SK-N-SH (cell line): ENCODE measurements at regions not wholly inside any gene's neighbourhood (a gene's known extent, or its start where the extent isn't known, plus 50 kb on each side); places are given as distances from the start of the nearest gene placed in this dataset.

Source experiments
- CTCF ChIA-PET: fragments of 300-600, 350-600 bp; formaldehyde crosslinking; extraction: SDS; loops from one replicate; lab custom pipeline; 2021; lab: Yijun Ruan, JAX
- POLR2A ChIA-PET: fragments of 350-600 bp; sonication (Branson Sonifier 250); formaldehyde crosslinking; extraction: SDS; loops from one replicate; lab custom pipeline; 2020; ENCODE audit warnings: antibody characterized with exemption, inconsistent platforms; lab: Yijun Ruan, JAX
- DNase-seq: peaks from one replicate; pipeline ENCODE4 v3.0.0; 2012
- H2AFZ ChIP-seq: fragments of 200-600 bp; sonication (generic); 2 replicates; pipeline ENCODE4 v1.8.1; 2016; ENCODE audit warnings: antibody characterized with exemption, mild to moderate bottlenecking, low read depth
- H3F3A ChIP-seq: fragments of 200-600 bp; sonication (generic); replicated peaks from 2 replicates; pipeline ENCODE3; 2016; ENCODE audit warnings: antibody characterized with exemption, mild to moderate bottlenecking; ENCODE audit not compliant: insufficient read depth
- H3K27ac ChIP-seq, 2 experiments: fragments of 200-500 bp in 1 of 2; fragments of 200-600 bp in 1 of 2; sonication (Bioruptor generic) in 1 of 2; sonication (generic), shearing (Covaris generic) in 1 of 2; 2 replicates each; pipeline versions ENCODE4 v1.5.1 to v1.6.1; 2014 to 2016; ENCODE audit warnings: low read depth in 2 of 2, inconsistent platforms in 1 of 2, low read length in 1 of 2, mild to moderate bottlenecking in 1 of 2, mixed read lengths in 1 of 2
- H3K27me3 ChIP-seq: fragments of 200-600 bp; sonication (generic), shearing (Covaris generic); 2 replicates; pipeline ENCODE4 v1.6.1; 2016; ENCODE audit warnings: mixed run types; ENCODE audit not compliant: insufficient read depth
- H3K36me3 ChIP-seq, 2 experiments: fragments of 200-500 bp in 1 of 2; fragments of 200-600 bp in 1 of 2; sonication (Bioruptor generic) in 1 of 2; sonication (generic) in 1 of 2; replicated peaks in 1 of 2; 2 replicates each; pipeline versions ENCODE3 to v1.5.1; 2014 to 2016; ENCODE audit warnings: low read length in 1 of 2, mild to moderate bottlenecking in 1 of 2; ENCODE audit not compliant: insufficient read depth in 2 of 2, control insufficient read depth in 1 of 2
- H3K4me1 ChIP-seq, 2 experiments: fragments of 200-500 bp in 1 of 2; fragments of 200-600 bp in 1 of 2; sonication (Bioruptor generic) in 1 of 2; sonication (generic), shearing (Covaris generic) in 1 of 2; 2 replicates each; pipeline versions ENCODE4 v1.5.1 to v1.6.1; 2014 to 2016; ENCODE audit warnings: low read depth in 1 of 2, low read length in 1 of 2, mixed run types in 1 of 2; ENCODE audit not compliant: insufficient read depth in 2 of 2, control insufficient read depth in 1 of 2
- H3K4me2 ChIP-seq: fragments of 200-600 bp; sonication (generic), shearing (Covaris generic); 2 replicates; pipeline ENCODE4 v1.6.1; 2017; ENCODE audit warnings: mixed run types
- H3K4me3 ChIP-seq, 2 experiments: fragments of 200-500 bp in 1 of 2; fragments of 200-600 bp in 1 of 2; sonication (Bioruptor generic) in 1 of 2; sonication (generic), shearing (Covaris generic) in 1 of 2; 2 replicates each; pipeline versions ENCODE4 v1.5.1 to v1.8.1; 2014 to 2016; ENCODE audit warnings: low read depth in 2 of 2, inconsistent platforms in 1 of 2, low read length in 1 of 2, mild to moderate bottlenecking in 1 of 2, mixed read lengths in 1 of 2, moderate library complexity in 1 of 2
- H3K79me2 ChIP-seq: fragments of 200-600 bp; sonication (generic); 2 replicates; pipeline ENCODE4 v1.8.1; 2017; ENCODE audit warnings: mild to moderate bottlenecking; ENCODE audit not compliant: insufficient read depth
- H3K9ac ChIP-seq: fragments of 200-600 bp; sonication (generic); 2 replicates; pipeline ENCODE4 v1.6.1; 2017; ENCODE audit warnings: mixed run types
- H3K9me2 ChIP-seq: fragments of 200-600 bp; sonication (generic); 2 replicates; pipeline ENCODE4 v1.6.1; 2017; ENCODE audit warnings: mixed run types
- H3K9me3 ChIP-seq: fragments of 200-600 bp; sonication (generic); 2 replicates; pipeline ENCODE4 v1.6.1; 2017; ENCODE audit warnings: mixed run types, mild to moderate bottlenecking, moderate library complexity
- H4K20me1 ChIP-seq: fragments of 200-600 bp; sonication (generic); 2 replicates; pipeline ENCODE4 v1.6.1; 2017; ENCODE audit warnings: mild to moderate bottlenecking, mixed run types; ENCODE audit not compliant: insufficient read depth
- EP300 ChIP-seq, 2 experiments: IDR thresholded peaks; 2 replicates each; pipeline versions ENCODE4 v1.4.0 to v1.6.1; 2012; ENCODE audit warnings: borderline replicate concordance in 1 of 2, low read depth in 1 of 2, low read length in 1 of 2
- EZH2phosphoT487 ChIP-seq: fragments of 200-600 bp; sonication (generic); IDR thresholded peaks from 2 replicates; pipeline ENCODE4 v1.6.1; 2017; ENCODE audit warnings: low read depth, mixed run types, mild to moderate bottlenecking, antibody characterized with exemption, moderate library complexity, borderline replicate concordance
- FOSL2 ChIP-seq: IDR thresholded peaks from 2 replicates; pipeline ENCODE4 v1.4.0; 2012; ENCODE audit warnings: low read depth, mild to moderate bottlenecking, moderate library complexity, borderline replicate concordance
- GABPA ChIP-seq: IDR thresholded peaks from 2 replicates; pipeline ENCODE4 v1.4.0; 2012; ENCODE audit warnings: low read depth, mild to moderate bottlenecking
- GATA2 ChIP-seq: sonication (generic); formaldehyde crosslinking; IDR thresholded peaks from 2 replicates; pipeline ENCODE4 v1.5.0; 2020; ENCODE audit warnings: mild to moderate bottlenecking, missing genetic modification reagents
- MEF2A ChIP-seq: IDR thresholded peaks from 2 replicates; pipeline ENCODE4 v1.4.0; 2012; ENCODE audit warnings: low read depth, borderline replicate concordance
- MXI1 ChIP-seq: IDR thresholded peaks from 2 replicates; pipeline ENCODE4 v1.6.1; 2012; ENCODE audit warnings: mild to moderate bottlenecking, low read depth, low read length, improper control_type of control experiment
- NRF1 ChIP-seq: IDR thresholded peaks from 2 replicates; pipeline ENCODE4 v1.6.1; 2012; ENCODE audit warnings: low read depth, mild to moderate bottlenecking, low read length
- RAD21 ChIP-seq: IDR thresholded peaks from 2 replicates; pipeline ENCODE4 v1.6.1; 2012; ENCODE audit warnings: mild to moderate bottlenecking, low read length
- RXRA ChIP-seq: IDR thresholded peaks from 2 replicates; pipeline ENCODE4 v1.4.0; 2012; ENCODE audit warnings: low read depth, mild to moderate bottlenecking, borderline replicate concordance
- SIN3A ChIP-seq: IDR thresholded peaks from 2 replicates; pipeline ENCODE4 v1.6.1; 2012; ENCODE audit warnings: low read depth, mild to moderate bottlenecking, low read length, moderate library complexity, borderline replicate concordance
- TAF1 ChIP-seq: IDR thresholded peaks from 2 replicates; pipeline ENCODE4 v1.6.1; 2012; ENCODE audit warnings: low read depth, mild to moderate bottlenecking, low read length, moderate library complexity, borderline replicate concordance
- TCF12 ChIP-seq: IDR thresholded peaks from 2 replicates; pipeline ENCODE4 v1.4.0; 2012
- YY1 ChIP-seq: IDR thresholded peaks from 2 replicates; pipeline ENCODE4 v1.4.0; 2012; ENCODE audit warnings: low read depth, mild to moderate bottlenecking
- WGBS: methylation state at CpG from one replicate; pipeline ENCODE4 v1.1.6; 2017; ENCODE audit warnings: low lambda C conversion rate; 5-methylcytosine and 5-hydroxymethylcytosine counted together
- TF ChIP-seq, protein P1 (sequence below): IDR thresholded peaks from 2 replicates; pipeline ENCODE4 v1.4.0; 2012; ENCODE audit warnings: low read depth, borderline replicate concordance
- TF ChIP-seq, protein P2 (sequence below): IDR thresholded peaks from 2 replicates; pipeline ENCODE4; 2012
- TF ChIP-seq, protein P3 (sequence below): IDR thresholded peaks from 2 replicates; pipeline ENCODE4 v1.4.0; 2012; ENCODE audit warnings: low read depth, borderline replicate concordance
- TF ChIP-seq, protein P4 (sequence below): fragments of 150-350 bp; IDR thresholded peaks from 2 replicates; pipeline ENCODE4 v1.6.1; 2016; ENCODE audit warnings: mild to moderate bottlenecking, low read depth, low read length

DNA sequence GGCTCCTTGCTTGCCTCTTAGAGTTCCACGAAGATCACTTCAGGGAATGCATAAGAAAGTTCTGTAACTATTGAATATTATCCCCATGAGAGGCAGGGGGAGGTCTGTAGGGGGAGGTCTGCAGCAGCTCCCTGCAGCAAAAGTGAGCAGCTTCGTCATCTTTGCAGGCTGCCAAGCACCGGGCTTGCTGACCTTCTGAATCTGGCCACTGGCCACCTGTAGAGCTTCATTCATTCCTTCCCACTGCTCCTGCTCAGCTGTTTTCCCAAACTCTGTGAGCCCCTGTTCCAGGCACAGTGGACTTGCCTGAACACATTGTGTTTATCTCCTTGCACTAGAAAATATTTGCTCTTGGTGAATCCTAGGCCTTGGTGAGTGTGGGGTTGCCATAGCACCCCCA lies 443.3 kb downstream of the HAPSTR1 start:
- no peaks in the 10 kb centered on the region for H3K79me2 ChIP-seq
- no peak overlapping the region for H3K4me3 ChIP-seq
- WGBS = 23% methylated on average over 3 of the region's 3 CpGs
- no peaks in the 10 kb centered on the region for H3K4me1 ChIP-seq
- no peaks in the 10 kb centered on the region for H3K36me3 ChIP-seq
- H3K9ac ChIP-seq = no peak overlapping the region
- H3K4me2 ChIP-seq = no peak overlapping the region
- POLR2A ChIA-PET = no interaction called here
- no peaks in the 10 kb centered on the region for H3K9me3 ChIP-seq
- TF ChIP-seq GATA2 (CRISPR knock-in tag) (no peak), SIN3A (no peak), RXRA (no peak), EP300 (IDR thresholded peaks at IDR 0.05; ENCODE audit: borderline replicate concordance in 1 of 2, low read depth in 1 of 2, low read length in 1 of 2) (no peak), MXI1 (no peak), FOSL2 (no peak), NRF1 (no peak), TAF1 (no peak), RAD21 (no peak), TCF12 (no peak), MEF2A (no peak), YY1 (no peak), GABPA (no peak)
- TF ChIP-seq, protein P1, sequence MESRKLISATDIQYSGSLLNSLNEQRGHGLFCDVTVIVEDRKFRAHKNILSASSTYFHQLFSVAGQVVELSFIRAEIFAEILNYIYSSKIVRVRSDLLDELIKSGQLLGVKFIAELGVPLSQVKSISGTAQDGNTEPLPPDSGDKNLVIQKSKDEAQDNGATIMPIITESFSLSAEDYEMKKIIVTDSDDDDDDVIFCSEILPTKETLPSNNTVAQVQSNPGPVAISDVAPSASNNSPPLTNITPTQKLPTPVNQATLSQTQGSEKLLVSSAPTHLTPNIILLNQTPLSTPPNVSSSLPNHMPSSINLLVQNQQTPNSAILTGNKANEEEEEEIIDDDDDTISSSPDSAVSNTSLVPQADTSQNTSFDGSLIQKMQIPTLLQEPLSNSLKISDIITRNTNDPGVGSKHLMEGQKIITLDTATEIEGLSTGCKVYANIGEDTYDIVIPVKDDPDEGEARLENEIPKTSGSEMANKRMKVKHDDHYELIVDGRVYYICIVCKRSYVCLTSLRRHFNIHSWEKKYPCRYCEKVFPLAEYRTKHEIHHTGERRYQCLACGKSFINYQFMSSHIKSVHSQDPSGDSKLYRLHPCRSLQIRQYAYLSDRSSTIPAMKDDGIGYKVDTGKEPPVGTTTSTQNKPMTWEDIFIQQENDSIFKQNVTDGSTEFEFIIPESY = no peak
- TF ChIP-seq, protein P2, sequence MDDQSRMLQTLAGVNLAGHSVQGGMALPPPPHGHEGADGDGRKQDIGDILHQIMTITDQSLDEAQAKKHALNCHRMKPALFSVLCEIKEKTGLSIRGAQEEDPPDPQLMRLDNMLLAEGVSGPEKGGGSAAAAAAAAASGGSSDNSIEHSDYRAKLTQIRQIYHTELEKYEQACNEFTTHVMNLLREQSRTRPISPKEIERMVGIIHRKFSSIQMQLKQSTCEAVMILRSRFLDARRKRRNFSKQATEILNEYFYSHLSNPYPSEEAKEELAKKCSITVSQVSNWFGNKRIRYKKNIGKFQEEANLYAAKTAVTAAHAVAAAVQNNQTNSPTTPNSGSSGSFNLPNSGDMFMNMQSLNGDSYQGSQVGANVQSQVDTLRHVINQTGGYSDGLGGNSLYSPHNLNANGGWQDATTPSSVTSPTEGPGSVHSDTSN = no peak
- TF ChIP-seq, protein P3, sequence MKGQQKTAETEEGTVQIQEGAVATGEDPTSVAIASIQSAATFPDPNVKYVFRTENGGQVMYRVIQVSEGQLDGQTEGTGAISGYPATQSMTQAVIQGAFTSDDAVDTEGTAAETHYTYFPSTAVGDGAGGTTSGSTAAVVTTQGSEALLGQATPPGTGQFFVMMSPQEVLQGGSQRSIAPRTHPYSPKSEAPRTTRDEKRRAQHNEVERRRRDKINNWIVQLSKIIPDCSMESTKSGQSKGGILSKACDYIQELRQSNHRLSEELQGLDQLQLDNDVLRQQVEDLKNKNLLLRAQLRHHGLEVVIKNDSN = no peak
- TF ChIP-seq, all 33 proteins: peak for 0
- Histone ChIP-seq H3K27ac (no peak overlapping the region), H2AFZ (no peak overlapping the region), H4K20me1 (no peaks in the 10 kb centered on the region), H3F3A (no peaks in the 10 kb centered on the region), H3K27me3 (no peaks in the 10 kb centered on the region), H3K9me2 (no peaks in the 10 kb centered on the region)
- CTCF ChIA-PET = no interaction called here
- DNase-seq = no peak

DNA sequence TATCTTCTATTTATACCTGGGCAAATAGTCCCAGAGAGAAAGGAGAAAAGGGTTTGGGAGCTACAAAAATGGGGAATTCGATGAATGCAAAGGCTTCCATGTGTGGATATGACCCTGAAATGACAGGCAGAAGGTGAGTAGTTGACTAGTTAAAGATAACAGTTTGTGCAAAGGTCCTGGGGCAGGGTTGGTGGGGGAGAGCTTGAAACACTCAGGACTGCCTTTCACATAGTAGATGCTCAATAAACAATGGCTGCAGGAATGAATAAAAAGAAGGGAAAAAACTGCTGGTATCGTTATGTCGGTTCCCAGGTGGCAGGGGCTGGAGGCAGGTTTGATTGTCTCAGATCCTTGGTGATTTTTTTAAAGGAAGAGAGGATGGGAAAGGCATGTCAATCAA lies 445.5 kb downstream of the HAPSTR1 start:
- H3K79me2 ChIP-seq = no peaks in the 10 kb centered on the region
- no peaks in the 10 kb centered on the region for H3K4me1 ChIP-seq
- H3F3A ChIP-seq = no peaks in the 10 kb centered on the region
- H3K9ac ChIP-seq = no peak overlapping the region
- no peaks in the 10 kb centered on the region for H3K27me3 ChIP-seq
- WGBS = 18% methylated on average over 3 of the region's 3 CpGs
- TF ChIP-seq EZH2phosphoT487 = no peak
- TF ChIP-seq, protein P4, sequence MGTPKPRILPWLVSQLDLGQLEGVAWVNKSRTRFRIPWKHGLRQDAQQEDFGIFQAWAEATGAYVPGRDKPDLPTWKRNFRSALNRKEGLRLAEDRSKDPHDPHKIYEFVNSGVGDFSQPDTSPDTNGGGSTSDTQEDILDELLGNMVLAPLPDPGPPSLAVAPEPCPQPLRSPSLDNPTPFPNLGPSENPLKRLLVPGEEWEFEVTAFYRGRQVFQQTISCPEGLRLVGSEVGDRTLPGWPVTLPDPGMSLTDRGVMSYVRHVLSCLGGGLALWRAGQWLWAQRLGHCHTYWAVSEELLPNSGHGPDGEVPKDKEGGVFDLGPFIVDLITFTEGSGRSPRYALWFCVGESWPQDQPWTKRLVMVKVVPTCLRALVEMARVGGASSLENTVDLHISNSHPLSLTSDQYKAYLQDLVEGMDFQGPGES = no peak
- no peak for TF ChIP-seq EP300 (IDR thresholded peaks at IDR 0.05; ENCODE audit: borderline replicate concordance in 1 of 2, low read depth in 1 of 2, low read length in 1 of 2)
- TF ChIP-seq, protein P3 = no peak
- no peaks in the 10 kb centered on the region for H3K9me3 ChIP-seq
- H2AFZ ChIP-seq = no peak overlapping the region
- CTCF ChIA-PET = no interaction called here
- DNase-seq = no peak
- no peak overlapping the region for H3K4me2 ChIP-seq
- H3K4me3 ChIP-seq = no peak overlapping the region
- H3K36me3 ChIP-seq = no peaks in the 10 kb centered on the region
- H3K9me2 ChIP-seq = no peaks in the 10 kb centered on the region
- no peaks in the 10 kb centered on the region for H4K20me1 ChIP-seq
- no peak overlapping the region for H3K27ac ChIP-seq
- POLR2A ChIA-PET = no interaction called here
